WI38 (cell line): ENCODE measurements at regions not wholly inside any gene's neighbourhood (a gene's known extent, or its start where the extent isn't known, plus 50 kb on each side); places are given as distances from the start of the nearest gene placed in this dataset.

Experiments used
- H3K4me3 ChIP-seq: 2 replicates; pipeline ENCODE4 v1.5.1; 2011; ENCODE audit warnings: low read depth, mild to moderate bottlenecking, control low read depth, low read length
- TF ChIP-seq, protein P1 (sequence below): IDR thresholded peaks from 2 replicates; pipeline ENCODE4 v1.5.1; 2012; ENCODE audit warnings: low read depth, mild to moderate bottlenecking, control low read depth, low read length

DNA sequence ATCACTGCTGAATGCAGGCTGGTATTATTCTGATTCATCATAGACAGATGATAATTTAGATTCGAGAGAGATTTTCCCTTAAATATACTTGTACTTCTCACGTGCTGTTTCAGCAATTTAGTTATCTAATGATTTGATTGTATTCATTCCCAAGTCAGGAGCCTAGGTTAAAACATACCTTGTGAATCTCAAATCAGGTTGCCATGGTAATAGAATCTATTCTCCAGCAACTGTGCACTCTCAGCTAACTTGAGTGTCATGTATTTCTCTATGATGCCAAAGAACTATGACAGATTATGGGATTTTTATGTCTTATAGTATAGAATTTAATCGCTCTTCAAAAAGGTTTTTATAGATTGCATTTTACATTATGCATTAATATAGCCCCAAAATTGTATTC is 315.3 kb downstream of the GABRG2 start:
- TF ChIP-seq, protein P1, sequence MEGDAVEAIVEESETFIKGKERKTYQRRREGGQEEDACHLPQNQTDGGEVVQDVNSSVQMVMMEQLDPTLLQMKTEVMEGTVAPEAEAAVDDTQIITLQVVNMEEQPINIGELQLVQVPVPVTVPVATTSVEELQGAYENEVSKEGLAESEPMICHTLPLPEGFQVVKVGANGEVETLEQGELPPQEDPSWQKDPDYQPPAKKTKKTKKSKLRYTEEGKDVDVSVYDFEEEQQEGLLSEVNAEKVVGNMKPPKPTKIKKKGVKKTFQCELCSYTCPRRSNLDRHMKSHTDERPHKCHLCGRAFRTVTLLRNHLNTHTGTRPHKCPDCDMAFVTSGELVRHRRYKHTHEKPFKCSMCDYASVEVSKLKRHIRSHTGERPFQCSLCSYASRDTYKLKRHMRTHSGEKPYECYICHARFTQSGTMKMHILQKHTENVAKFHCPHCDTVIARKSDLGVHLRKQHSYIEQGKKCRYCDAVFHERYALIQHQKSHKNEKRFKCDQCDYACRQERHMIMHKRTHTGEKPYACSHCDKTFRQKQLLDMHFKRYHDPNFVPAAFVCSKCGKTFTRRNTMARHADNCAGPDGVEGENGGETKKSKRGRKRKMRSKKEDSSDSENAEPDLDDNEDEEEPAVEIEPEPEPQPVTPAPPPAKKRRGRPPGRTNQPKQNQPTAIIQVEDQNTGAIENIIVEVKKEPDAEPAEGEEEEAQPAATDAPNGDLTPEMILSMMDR: no peak
- H3K4me3 ChIP-seq: no peak overlapping the region

DNA sequence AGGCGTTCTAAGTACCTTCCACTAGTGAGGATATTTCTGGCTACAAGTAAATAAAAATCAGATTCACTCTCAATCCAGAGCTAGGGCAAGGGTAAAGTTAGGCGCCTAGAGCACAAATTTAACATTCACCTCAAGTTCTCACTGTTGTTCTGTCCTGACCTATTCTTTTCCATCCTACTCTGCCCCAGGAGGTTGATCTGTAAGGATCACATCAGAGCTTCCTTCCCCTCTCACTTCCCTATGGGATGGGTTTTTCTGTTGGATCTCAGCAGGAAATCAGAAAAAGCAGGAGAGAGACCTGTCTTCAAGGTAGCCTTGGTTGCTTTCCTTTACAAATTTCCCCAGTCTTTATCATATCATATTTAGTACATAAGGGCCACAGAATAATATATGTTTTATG is 316.7 kb downstream of the GABRG2 start:
- TF ChIP-seq, protein P1: no peak
- no peak overlapping the region for H3K4me3 ChIP-seq

DNA sequence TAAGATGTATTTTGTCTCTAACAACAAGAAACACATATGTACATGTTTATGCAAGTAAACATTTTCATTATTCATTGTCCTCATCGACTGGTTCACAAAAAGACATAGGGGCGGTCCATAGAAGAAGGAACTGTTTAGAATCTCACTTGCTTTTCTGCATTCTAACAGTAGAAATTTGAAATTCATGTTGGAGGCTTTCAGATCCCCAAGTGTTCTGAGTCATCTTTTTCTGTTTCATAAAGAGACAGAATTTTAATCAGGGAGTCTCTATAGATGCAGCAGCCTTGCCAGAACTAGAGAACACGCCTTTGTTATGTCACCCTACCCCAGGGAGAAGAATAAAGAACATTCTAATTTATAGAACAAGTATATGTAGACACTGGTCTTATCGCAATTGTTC is 324.3 kb downstream of the GABRG2 start:
- H3K4me3 ChIP-seq: no peak overlapping the region
- TF ChIP-seq, protein P1: no peak

DNA sequence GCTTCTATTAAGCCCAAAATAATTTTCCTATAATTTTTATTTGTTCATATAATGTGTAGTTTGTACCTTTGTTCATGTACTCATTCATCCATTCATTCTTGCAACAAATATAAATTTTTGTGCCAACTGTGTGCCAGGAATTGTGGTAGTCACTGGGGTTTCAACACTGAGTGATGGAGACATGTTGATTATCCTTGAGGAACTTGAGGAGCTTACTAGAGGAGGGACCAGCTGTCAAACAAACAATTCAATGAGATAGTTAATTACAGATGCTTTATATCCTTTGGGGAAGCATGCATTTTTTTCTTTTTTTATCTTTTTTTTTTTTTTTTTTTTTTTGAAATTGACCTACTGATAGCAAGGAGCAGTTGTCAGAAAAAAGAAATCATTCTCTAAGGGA is 324.8 kb downstream of the GABRG2 start:
- H3K4me3 ChIP-seq: no peak overlapping the region
- TF ChIP-seq, protein P1: no peak

DNA sequence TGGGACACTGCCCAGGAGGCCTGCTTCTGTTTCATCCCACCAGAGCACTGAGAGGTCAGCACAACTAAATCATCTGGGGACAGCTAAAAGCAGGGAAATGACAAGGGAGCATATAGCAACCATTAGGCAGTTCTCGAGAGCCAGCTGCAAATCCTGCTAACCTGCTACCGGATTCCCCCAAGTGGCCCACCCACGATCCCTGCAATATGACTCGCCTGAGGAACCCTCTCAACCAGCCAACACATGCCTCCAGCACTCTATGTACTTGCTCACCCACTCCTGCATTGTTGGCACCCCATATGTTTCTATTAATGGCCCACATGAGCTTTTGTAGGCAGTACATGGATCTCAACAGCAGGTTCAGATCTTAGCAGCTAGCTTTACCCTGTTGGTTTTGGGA is 326.0 kb downstream of the GABRG2 start:
- no peak overlapping the region for H3K4me3 ChIP-seq
- TF ChIP-seq, protein P1: no peak

DNA sequence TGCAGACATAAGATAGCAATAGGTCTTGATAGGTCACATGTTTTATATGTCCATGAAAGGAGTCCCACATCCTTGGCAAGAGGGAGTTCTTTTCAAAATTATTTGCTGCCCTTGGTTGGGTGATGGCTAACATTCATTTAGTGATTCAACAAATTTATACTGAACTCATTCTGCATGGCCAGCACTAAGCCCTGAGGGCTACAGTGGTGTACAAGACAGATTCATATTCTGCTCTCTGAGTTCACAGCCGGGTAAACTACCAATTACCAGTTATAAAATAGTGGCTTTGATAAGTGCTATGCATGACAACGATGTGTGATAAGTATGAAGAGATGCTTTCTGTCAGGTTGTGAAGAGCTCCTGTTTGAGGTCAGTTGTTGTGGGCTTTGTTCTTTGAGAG is 340.0 kb downstream of the GABRG2 start:
- H3K4me3 ChIP-seq: no peak overlapping the region
- TF ChIP-seq, protein P1: no peak

DNA sequence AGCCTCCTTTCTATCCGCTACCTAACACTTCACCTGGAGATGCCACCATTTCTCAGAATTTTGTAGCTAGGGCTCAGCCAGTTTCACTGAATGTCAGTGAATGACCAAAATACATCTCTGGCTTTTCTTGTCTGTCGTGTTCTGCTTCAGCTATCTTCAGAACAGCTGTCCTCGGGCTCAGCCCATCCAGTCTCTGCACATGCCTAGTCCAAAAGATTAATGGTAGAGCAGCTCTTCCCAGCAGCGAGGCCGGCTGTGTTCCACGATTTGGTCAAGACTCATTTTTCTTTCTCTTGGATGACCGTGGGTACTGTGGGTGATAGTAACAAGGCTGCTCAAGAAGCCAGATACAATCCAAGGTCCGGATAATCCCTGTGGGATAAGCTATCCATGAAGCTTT is 342.8 kb downstream of the GABRG2 start:
- TF ChIP-seq, protein P1: no peak
- no peak overlapping the region for H3K4me3 ChIP-seq

DNA sequence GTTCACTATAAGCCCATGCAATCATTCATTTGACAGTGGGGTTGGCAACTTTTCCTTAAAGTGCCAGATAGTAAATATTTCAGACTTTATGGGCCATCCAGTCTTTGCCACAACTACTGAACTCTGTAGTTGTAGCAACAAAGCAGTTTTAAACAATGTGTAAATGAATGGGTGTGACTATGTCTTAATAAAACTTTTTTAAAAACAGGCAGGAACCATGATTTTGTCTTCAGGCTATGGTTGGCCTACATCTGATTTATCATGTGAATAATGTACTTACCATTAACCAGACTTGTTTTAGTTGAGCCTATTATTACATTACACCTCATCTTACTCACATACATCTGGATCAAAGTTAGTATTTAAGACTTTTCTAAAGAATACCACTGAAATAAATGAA is 361.6 kb downstream of the GABRG2 start:
- TF ChIP-seq, protein P1: no peak

More for the DNA sequence above, 361.6 kb downstream of the GABRG2 start:
- H3K4me3 ChIP-seq: no peak overlapping the region
